GM21515 (cell line): ENCODE measurements at regions not wholly inside any gene's neighbourhood (a gene's known extent, or its start where the extent isn't known, plus 50 kb on each side); places are given as distances from the start of the nearest gene placed in this dataset.

Source experiments
- ATAC-seq: cut with Tn5 transposase; IDR thresholded peaks from one replicate; pipeline ENCODE4 v1.9.1; 2021; ENCODE audit not compliant: unreplicated experiment

DNA sequence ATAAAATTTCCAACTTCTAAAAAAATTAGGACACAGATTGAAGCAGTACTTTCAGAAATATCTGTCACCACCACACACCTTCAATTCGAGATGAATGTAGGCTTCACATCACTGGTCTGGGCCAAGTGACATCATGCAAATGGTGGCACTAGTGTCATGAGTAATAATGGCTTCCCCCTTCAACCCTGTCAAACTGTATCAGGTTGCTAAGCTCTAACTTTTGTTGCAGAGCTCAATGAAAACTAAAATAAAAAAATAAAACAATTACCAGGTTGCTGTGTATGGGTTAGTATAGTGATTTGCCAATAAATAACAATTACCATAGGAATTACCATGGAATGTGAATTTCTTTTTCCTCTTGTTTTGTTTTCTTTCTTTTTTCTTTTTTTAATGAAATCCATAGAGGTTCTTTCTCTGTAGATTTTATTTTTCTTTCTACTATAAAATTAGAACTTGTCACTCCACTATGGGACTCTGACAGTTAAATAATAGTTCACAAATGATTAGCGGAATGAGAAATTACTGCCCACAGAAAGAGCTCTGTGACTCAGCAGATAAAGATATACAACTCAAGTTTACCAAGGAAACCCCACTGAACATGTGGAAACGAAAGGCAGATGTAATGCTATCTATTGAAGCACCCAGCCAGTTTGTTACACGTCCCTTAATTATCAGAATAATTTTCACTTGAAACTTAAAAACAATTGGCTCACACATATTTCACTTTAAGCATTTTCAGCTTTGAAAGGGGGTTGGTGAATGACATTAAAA lies 783.8 kb upstream of the WWC1 start:
- no peak for ATAC-seq

DNA sequence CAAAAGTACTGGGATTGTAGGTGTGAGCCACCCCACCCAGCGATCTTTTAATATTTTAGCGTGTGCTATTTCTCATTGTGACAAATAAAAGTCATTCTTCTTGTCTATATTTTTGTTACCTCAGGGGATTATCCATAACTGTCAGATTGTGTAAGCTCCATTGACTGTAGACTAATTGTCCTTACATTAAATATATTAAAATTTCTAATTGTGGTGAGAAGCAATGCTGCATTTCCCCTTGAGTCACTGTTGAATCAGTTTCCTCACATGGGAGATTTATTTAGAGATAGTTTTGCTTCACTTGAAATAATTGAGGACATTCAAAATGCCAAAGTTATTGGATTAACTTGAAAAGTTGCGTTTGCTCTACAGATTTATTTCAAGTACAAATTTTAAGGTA lies 782.4 kb upstream of the WWC1 start:
- ATAC-seq = no peak

DNA sequence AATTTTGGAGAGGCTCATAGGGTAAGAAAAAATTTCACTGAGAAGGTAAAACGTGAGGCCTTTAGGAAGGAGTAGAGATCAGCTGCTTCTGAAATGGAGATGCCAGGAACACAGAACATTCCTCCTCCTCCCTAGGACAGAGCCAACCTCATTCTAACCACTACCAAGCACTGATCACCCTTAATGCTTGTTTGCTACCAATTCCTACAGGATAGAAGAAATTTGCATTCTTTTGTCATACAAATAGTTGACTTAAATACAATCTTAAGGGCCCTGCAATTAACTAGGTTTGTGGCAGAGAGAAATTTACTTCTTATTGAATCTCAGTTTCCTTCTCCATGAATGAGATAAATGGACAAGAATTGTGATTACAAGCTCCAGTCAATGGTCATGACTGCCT lies 780.2 kb upstream of the WWC1 start:
- no peak for ATAC-seq

DNA sequence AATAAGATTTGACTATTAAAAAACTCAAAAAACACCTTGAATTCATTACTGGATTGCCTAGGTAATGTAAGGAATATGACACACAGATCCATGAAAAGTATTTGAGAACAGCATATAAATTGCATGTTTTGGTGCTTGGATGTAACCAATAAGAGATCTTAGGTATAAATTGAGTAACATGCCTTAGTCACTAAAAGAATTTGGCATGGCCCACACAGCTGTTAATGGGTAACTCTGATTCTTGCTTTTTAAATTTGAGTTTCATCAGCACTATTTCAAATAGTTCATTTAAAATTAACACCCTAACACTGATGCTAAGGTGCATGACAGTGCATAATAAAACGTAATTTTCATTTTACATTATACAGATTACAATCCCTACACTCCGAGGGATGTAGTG lies 779.3 kb upstream of the WWC1 start:
- no peak for ATAC-seq

DNA sequence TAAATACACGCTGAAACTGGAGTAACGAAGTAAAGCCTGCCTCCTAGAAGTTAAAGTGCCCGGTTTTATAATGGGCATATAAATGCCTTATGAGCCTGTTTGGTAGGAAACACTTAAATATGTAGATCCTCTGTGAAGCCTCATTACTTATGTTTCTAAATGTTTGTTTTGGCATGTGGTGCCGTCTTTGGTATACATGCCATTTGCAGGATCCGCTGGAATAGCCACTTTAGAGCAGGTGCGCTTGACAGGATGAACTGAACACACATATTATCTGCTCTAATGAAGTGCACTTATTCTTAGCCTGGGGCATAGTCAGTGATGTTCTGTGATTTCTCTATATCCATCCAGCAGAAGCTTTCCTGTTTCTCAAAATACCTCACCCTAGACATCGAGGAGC lies 778.1 kb upstream of the WWC1 start:
- no peak for ATAC-seq

DNA sequence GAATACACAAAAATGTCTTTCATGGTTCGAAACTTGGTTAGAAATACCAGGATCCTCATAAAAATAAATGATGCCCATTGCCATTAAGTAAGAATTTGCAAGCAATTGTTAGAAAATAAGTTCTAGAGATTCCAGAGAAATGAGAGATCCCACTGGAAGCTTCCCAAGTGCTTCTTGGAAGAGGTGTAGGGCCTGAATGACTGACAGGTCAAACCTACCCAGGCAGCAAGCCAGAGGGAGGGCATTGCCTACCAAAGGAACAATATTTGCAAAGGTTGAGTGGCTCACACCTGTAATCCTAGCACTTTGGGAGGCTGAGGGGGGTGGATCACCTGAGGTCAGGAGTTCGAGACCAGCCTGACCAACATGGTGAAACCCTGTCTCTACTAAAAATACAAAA lies 777.0 kb upstream of the WWC1 start:
- no peak for ATAC-seq

DNA sequence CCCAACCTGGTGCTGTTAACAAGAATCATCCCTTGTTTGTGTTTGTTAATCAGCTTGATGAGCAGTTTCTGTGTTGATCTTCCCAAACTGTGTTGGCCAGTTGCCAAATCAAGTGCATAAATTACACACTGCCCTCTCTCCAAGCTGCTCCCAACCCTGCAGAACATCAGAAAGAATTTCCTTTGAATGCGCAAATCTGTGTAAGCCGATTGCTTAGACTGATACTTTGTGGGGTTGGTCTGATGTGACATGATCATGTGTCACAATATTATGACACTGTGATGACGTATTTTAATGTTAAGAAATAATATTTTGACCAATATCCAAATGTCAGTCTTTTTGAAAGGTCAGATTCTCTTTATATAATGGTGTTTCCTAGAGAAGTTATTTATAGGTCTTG lies 766.4 kb upstream of the WWC1 start:
- no peak for ATAC-seq

DNA sequence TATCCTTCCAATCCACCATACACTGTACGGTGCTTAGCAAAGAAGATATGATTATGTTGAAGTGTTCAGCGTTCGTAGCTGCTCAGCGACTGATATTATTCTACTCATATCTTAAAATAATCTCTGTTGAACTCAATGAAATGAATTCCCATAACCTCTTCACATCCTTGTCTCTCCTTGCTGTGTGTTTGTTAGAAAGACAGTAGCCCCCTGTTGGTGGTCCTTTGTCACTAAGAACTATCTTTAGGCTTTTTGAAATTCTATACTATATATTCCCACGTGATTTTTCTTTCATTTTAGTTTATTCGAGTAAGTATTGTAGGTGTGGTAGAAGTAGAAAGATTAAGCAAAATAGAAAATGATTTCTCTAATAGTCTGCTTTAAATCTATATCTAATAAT lies 762.8 kb upstream of the WWC1 start:
- ATAC-seq = no peak

DNA sequence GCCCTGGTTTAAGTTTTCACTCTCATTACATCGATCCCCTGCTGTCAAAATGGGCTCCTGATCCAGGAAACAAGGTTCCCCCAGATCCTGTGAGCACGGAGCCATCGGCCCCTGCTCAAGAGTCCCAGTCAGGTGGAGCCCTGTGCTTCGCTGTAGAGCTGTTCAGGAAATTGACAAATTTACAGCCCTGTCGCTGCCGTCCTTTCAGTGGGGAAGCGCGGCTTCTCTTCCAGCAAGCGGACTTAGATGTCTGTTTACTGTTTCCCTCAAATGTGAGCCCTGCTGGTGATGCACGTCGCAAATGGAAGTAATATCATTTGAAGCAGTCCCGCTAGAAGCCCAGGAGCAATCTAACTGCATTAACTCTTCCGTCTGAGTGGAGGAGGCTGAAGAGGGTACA lies 760.9 kb upstream of the WWC1 start:
- no peak for ATAC-seq

DNA sequence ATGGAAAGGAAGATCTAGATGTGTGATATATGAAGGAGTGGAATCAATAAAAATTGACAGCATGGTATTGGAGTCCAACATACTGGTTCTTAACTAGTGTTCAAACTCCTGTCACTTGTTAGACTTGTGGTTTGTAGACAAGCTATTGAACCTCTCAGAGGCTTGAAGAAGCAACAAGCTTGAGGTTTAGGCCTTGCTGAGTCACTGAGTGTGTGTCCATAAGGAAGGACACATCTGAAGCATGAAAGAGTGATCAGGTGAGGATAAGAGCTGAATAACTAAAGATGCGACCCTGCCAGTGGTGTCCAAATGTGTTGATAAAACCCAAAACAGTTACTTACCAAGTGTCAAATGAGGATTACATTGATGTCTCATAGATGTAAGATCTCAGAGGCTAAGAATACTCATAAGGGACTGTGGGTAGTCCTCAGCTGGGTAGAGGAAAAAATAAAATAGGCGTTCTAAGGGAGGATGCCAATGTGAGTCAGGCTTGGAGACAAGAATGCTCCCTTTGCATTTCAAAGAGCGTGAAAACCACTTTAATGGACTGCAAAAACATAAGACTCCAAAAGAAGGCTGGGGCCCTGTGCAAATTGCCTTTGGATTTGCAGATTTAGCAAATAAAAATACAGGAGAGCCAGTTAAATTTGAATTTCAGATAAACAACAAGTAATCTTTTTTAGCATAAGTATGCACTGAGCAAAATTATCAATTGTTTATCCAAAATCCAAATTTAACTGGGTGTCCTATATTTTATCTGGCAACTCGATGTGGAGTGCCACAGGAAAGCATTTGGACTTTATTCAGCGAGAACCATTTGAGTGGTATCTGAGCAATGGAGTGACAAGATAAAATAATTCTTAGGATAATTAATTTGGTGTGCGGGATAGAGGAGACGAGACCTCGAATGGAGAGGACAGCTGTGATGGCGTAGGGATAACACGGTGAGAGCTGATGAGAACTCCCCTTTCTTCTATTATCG lies 757.3 kb upstream of the WWC1 start:
- no peak for ATAC-seq

DNA sequence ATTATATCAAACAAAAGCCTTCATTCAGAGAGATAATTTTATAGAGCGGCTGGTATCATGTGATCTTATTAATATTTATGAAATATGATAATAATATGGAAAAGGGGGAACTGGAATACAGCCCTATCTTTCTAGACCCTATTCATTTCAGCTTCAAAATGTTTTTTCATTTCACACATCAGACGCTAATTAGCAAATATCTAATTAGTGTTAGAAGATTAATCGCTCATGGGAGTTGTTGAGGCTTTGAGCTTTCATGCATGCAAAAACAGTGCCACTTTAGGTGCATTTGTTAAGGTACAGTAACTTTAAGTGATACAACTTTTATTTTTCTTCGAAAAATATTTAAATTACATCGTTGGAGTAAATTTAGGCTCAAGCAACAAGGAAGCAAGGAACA lies 751.7 kb upstream of the WWC1 start:
- ATAC-seq = no peak

DNA sequence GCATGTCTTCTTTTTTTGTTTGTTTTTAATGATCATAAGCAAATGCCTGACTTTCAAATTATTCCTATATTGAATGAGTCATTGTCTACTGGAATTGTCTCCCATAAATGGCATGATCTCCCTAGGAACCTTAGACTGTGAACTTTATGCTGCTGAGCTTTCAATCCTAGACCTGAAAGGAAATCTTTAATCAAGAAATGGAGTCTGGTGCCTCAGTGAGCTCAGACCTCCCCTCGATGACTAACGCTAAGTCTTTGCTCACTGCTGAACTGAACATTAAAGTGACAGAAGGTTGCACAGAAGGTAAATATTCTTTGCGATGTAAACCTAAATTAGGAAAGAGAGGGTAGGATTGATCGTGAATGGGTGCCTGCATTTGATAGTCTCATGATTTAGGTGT lies 745.2 kb upstream of the WWC1 start:
- no peak for ATAC-seq

DNA sequence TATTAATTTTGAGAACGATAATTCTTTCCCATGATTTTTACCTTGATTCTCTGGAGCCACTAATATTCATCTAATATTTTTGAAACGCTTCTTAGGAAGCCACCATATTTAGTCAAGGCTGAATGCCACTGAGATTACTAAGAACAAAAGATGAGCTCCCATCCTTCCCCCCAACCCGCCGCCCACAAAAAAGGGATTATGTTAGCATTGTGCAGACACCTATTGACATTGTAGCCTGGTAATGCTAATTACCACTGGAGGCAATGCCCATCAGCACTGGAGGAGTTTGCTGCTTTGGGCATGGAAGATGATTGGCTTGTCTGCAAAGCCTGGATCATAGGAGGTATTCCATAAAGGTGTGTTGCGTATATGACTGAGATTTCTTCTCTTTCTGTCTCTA lies 739.1 kb upstream of the WWC1 start:
- no peak for ATAC-seq

DNA sequence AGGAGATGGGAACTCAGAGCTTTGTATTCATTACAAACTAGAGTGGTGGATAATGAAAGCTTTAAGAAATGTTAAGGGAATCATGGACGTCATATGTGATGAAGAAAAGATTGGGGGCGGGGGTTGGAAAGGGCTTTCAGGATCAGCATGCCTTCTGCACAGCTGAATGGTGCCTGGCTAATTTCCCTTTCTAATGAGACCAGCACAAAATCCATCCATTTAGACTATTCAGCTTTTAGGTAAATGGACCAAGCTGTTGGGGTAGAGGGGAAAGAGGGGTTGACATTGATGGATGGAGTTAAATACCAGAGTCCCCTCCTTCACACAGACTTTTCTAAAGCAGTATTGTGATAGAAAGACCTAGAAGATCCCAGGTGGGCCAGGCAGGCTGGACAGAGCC lies 737.9 kb upstream of the WWC1 start:
- ATAC-seq = no peak

DNA sequence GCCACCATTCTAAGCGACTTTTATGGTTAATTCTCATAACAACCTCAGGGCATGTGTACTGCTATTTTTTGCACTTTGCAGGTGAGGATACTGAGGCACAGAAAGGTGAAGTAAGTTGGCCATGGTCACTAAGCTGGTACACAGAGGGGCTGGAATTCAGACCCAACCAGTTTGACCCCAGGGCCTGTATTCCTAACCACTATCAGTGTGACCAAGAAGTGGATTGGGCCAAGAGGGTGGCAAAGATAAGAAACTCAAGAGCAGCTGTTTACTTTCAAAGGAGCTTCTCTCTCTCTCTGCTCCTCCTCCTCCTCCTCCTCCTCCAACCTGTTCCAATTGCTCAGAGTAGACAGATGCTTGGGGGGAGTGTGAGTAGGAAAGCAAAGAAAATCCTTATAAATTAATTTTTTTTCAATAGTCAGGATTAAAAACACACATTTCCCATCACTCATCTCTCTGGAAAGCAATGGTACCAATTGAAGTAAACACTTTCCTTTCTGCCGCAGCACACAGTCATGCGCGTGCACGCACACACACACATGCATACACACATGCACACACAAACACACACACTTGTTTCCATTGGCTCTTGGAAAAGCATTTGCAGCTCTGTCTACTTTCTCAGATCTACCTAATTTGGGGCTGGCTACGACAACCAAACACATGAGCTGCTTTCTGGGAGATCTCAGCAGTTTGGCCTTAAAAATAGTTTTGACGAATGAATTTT lies 736.7 kb upstream of the WWC1 start:
- no peak for ATAC-seq

DNA sequence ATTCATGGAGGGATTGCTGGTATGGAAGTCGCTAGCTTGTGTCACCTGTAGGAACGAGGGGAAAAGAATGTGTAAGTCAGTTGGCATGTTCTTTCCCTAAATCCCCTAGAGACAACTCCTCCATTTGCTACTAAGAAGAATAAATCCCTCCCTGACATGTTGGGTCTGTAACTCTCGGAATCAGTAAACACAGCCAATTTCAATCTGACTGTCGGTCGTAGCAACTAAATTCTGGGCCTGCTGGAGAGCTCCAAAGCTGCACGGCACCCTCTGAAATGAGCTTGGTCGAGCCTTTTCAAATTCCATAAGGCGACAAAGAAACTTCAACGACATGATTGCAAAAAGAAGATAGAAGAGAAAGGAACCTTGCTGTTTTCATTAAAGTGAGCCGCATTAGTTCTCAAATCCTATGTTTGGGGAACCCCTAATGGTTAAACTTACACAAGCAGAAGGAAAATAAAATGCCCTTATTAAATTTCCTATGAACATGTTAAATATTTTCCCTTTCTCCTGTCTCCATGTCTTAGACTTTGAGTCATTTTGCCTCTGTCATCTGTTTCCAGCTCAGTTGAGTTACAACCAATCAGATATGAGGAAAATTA lies 735.8 kb upstream of the WWC1 start:
- no peak for ATAC-seq

DNA sequence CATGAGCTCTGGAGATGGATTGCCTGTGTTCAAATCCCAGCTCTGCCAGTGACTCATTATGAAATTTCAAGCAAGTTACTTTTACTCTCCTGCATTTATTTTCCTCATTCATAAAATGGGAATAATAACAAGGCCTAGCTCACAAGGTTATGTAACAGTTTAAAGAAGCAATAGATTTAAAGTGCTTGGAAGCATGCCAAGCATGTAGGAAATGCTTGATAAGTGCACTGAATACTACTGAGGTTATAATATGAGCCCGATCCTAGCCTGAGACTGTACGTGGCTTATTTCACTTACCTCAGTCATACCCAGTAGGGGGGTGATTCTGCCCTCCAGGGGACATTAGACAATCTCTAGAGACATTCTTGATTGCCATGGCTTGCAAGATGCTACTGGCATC lies 734.1 kb upstream of the WWC1 start:
- ATAC-seq = no peak

DNA sequence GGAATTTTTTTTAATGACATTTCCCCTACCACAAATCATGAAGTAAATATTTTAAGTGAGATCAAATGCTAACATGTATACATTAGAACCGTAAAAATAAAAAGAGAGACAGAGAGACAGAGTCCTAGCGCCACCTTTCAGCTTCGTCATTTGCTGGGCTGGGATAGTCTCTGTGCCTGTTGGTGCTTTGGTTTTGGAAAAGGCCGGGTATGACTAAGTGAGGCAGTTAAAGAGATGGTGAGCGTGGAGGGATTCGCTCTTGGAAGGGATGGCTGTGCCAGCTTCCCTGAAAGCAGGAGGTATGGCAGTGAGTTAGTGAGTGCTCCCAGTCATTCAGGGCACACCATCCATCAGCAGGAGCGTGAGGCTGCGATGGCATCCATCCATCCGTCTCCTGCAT lies 729.6 kb upstream of the WWC1 start:
- no peak for ATAC-seq

DNA sequence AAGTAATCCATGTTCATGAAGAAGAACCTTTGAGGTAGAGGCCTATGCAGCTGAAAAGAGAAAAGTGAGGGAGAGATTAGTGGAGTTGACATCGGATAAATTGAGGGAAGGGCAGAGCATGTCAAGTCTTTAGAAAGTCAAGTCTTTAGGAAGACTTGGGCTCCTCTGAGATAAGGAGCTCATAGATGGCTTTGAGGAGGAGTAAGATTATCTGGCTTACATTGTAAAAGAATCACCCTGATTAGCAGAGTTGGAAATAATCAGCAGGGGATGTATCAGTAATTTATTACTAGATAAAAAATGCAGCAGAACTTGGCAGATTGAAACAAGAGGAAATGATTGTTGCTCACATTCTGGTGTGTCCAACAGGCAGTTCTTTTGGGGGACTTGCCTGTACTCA lies 727.2 kb upstream of the WWC1 start:
- no peak for ATAC-seq

DNA sequence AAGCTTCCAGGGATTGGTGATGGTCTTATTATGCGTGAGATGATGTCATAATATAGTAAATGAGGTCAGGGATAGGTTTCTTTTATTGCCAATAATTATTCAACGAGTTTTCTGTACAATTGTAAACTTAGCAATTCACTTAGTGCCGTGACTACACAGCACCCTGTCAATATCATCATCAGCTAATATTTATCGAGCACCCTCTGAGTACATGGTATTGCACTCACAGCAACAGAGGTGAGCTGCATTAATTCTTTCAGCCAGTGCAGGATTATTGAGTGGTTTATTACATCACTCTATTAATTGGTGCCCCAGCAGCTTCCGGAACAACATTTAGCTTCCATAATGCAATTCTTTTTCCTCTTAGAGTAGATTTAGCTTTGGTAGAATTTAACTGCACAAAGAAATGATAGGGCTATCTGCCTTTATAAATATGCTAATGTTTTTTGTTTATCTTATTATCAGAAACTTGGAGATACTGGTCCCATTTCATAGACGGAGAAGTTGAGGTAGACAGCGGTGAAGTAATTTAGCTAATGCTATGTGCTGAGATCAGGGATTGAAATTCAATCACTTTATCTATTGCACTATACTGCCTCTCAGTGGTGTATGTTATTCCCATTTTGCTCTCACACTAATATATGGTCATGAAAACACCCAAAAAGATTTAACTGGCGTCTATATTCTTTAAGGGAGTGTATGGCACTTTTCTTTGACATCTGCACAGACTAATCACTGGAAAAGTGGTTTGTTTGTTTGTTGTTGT lies 726.1 kb upstream of the WWC1 start:
- no peak for ATAC-seq

DNA sequence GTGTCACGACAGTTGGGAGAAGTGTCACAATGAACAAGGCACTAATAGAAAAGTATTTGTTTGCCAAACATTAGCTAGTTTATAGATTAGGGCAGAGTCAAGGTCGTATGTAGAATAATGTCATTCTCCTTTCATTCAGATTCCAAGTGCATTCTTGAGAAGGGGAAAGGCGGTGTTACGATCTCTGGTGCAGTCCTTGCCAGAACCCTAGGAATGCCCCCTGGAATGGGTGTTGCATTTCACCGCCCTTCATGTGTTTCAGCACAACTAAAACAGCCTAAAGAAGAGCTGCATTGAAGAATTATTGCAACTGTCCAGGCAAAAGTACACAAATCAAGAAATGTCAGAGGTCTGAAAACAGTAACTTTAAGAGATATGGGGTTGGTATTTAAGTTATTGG lies 721.0 kb upstream of the WWC1 start:
- no peak for ATAC-seq
